ENCODE measurements at regions not wholly inside any gene's neighbourhood (a gene's known extent, or its start where the extent isn't known, plus 50 kb on each side); places are given as distances from the start of the nearest gene placed in this dataset.

DNA sequence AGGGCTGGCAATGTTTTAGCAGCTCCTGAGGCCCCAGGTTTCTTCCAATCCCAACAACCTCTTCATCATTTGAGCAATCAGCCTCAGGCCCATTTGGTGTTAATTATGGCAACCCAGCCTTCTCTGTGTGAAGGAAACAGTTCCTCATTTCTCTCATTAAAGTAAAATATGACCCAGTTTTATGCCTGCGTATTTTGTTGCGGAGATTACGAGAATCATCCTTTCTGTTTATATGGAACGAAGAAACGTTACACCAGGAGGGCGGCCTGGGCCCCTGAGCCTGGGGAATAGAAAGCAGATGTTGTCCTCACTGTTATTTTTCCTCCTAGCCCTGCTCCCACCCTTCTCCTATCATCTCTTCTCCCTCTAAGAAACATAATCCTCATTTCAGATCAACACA lies 332.2 kb upstream of the USP24 start:
- DNase-seq: no peak

DNA sequence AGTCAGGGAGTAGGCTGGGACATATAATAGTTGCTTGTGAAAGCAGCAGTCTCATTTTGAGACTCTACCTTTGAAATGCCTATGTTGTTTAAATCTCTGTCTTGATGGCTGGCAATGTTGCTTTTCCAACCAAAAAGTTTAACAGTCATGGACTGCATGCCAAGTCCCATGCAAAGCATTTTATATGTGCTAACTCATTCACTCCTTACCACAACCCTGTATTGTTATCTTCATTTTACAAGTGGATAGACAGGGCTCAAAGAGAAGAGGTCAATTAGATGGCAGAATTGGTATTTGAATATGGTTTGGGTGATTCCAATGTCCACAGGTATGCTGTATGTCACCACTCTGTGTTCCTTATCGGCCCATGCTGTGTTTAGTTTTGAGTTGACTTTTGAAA lies 331.4 kb upstream of the USP24 start:
- DNase-seq: no peak

DNA sequence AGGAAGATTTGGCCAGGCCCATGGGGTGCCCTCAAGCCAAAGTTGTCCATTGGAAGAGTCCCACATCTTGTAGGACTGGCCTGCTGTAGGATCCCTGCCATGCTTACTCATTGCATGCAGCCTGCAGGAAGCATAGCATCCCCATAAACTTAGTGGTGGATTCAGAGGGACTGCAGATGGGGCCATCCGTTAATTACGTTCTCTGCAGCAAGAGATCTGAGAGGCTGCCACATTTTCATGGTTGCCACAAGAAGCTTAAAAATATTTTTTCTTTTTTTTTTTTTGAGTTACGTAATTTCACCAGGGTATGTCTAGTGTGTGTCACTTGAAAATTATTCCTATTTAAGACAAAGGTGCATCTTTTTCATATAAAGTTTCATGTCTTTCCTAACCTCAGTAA lies 329.7 kb upstream of the USP24 start:
- no peak for DNase-seq

GRCh38 chr1:55542901-55543504 lies 327.8 kb upstream of the USP24 start:
- no peak for DNase-seq

DNA sequence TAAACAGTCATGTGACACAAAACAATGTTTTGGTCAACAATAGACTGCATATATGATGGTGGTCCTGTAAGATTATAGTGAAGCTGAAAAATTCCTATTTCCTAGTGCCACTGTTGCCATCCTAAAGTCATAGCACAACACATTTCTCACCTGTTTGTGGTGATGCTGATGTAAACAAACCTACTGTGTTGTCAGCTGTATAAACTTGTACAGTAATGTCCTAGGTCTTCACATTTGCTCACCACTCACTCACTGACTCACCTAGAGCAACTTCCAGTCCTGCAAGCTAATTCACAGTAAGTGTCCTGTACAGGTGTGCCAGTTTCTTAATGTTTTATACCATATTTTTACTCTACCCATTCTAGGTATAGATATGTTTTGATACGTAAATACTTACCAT lies 326.1 kb upstream of the USP24 start:
- no peak for DNase-seq

DNA sequence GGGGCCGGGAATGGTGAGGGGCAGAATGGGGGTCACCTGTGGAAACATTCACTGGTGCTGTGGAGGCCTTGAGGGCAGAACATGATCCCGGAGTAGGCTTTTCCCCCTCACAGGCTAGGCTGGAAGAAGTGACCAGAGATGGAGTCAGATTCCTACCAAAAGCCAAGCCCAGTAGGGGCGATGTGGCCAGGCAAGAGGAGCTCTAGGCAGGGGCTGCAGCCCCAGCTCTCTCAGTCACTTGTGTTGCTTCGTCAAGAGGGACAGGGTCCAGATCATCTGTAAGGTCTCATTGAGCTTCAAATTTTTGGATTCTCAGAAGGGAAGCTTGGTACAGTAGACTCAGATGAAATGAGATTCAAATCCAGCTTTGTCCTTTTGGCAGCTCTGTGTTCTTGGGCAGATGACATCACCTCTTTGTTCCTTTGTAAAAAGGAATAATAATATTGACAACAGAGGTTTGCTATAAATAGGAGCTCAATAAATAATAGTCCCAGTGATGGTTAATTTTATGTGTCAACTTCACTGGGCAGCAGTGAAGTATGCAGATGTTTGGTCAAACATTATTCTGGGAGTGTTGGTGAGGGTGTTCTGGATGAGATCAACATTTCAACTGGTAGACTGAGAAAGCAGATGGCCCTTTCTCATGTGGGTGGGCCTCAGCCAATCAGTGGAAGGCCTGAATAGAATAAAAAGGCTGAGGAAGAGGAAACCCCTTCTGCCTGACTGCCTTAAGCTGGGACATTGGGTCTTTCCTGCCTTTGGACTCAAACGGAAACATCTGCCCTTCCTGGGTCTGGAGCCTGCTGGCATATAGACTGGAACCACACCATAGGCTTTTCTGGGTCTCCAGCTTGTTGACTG lies 324.7 kb upstream of the USP24 start:
- peak; percentile 54 for DNase-seq

DNA sequence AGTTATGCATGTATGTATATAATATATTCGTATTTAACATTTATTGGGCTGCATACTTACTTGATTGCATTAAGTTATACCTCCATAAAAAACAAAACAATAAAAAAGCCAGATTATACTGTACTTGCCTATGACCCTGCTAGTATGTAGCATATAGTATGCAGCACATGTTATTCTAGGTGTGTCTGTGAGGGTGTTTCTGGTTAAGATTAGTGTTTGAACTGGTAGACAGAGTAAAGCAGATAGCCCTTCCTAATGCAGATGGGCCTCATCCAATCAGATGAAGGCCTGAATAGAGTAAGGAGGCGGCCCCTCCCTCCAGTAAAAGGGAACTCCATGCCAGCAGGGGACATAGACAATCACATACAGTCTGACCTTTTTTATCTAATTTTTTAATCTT lies 323.3 kb upstream of the USP24 start:
- no peak for DNase-seq

GRCh38 chr1:55536545-55536865 lies 321.3 kb upstream of the USP24 start:
- DNase-seq: no peak

DNA sequence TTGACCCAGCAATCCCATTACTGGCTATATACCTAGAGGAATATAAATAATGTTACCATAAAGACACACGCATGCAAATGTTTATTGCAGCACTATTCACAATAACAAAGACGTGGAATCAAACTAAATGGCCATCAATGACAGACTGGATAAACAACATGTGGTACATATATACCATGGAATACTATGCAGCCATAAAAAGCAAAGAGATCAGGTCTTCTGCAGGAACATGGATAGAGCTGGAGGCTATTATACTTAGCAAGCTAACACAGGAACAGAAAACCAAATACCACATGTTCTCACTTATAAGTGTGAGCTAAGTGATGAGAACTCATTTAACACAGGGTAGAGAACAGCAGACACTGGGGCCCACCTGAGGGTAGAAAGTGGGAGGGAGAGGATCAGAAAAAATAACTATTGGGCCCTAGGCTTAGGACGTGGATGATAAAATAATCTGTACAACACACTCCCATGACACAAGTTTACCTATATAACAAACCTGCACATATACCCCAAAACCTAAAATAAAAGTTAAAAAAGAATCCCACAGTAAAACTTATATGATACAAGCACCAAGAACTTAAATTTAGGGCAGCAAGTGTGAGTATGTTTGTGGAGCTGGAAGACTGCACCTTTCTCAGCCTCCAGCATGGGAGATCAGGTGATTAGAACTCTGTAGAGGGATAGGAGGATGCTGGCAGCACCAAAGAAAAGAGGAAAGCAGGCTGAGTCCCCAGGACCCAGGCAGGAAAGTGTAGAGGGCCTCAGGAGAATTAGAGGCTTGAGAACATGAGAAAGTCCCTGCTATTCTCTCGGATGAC lies 320.8 kb upstream of the USP24 start:
- DNase-seq: no peak

- no peak for DNase-seq
Measured at GRCh38 chr1:55534565-55535121, 319.5 kb upstream of the USP24 start.

DNA sequence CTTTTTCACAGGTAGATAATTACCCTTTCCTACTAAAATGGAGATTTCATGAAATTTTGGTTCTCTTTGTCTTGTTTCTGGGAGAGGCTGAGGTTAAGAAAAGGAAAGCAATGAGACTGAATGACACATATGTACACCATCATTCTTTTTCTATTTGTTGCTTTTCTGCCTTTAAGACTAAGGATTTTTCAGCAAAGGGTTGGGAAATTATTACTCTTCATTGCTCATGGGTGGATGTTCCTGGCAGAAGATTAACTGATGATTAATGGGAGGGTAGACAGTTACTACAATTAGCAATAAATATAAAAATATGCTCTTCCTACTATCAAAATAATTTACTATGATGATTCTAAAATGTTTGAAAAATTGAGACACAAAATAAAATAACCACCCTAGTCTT lies 316.5 kb upstream of the USP24 start:
- DNase-seq: no peak

- no peak for DNase-seq
Measured at GRCh38 chr1:55530749-55531478, 315.8 kb upstream of the USP24 start.

- DNase-seq: no peak
Measured at GRCh38 chr1:55529017-55529416, 313.9 kb upstream of the USP24 start.

DNA sequence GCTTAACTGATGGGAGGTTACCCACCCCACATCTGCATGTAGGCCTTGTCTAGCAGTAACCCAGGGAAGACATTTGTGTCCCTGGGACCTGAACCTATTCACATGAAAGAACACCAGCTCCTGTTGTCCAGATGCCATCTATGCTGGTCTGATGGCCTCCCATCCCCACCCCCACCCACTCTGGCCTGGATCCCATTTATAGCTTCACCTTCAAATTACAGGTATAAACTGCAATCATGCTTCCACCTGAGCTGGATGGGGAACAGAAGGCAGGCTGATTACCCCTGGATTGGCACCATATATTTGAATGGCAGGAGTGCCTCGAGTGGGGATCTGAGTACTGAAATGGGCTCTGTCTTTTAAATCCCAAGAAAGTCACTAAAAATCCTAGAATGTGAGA lies 312.7 kb upstream of the USP24 start:
- no peak for DNase-seq

DNA sequence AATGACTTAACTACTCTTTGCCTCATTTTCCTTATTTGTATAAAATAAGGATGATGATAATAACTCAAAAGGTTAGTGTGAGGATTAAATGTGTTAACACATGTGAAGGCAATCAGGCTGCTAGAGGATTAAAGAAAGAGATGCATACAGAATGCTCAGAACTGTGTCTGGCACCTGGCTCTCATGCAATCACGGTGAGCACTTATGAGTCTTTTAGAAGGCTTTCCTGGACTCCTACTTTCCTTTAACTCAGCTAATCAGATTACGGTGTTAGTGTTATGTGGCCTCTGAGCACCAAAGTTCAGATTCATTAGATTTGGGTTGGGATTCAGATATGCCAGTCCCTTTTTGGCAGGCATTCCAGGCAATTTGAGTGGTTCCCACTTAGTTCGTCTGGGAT lies 311.6 kb upstream of the USP24 start:
- no peak for DNase-seq

DNA sequence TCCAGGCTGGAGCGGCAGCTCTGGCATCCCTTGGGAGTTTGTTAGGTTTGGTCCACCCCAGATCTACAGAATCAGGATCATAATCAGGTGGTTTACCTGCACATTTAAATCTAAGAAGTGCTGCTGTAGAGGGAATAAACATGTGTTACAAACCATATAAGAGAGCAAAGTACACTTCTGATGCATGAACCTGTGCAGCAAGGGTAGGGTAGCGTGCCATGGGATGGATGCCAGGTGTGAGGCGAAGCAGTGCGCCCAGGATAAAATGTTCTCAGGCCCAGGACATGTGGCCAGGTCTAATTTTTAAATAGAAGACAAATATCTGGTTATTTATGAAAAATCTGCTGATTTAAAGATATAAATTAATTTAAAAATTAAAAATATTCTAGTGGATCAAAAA lies 308.8 kb upstream of the USP24 start:
- DNase-seq: no peak

GRCh38 chr1:55522982-55523381 lies 307.8 kb upstream of the USP24 start:
- DNase-seq: no peak

- no peak for DNase-seq
Measured at GRCh38 chr1:55522353-55522903, 307.3 kb upstream of the USP24 start.

DNA sequence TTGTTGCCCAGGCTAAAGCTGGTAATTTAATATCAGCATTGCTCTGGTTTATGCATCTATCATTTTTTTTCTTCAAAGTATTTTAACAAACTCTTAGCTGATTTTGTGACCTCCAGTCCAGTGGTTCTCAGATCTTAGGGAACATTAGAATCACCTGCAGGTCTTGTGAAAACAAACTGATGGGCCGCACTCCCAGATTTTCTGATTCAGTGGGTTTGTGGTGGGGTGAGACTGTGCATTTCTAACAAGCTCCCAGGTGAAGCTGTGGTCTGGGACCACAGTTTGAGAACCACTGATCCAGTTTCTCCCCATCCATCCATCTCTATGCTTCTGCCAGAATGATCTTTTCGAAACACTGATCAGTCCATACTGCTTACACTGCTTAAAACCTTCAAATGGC lies 305.7 kb upstream of the USP24 start:
- no peak for DNase-seq

DNA sequence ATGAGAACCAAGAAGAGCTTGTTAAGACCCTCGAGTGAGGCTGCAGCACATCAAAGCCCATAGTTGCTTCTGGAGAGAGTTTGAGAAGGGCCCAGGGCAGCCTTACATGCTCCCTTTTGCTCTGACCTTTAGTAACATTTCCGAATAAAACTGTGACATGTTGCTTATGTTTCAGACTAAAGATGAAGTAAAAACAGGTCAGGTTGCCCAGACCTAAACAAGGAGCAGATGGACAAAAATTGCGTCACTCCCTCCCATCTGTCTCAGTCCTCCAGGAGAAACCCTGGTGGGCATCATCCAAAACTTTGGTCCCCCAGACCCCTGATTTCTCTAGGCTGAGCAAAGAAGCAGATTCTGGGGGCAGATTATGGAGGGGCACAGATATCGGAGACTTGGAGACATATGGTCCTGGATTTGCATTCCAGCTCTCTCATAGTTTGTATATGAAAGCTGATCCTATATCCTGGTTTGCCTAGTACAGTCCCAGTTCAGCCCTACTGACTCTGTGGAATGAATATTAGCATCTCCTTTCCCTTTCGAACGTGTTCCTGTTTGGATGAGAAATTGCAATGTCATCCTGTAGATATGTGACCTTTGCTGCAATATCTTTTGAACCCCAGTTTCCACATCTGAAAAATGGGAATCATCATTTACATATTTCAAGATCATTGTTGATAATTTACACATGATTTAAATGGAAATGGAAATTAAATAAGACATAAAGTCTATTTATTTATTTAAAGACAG lies 304.9 kb upstream of the USP24 start:
- DNase-seq: peak; percentile 85

DNA sequence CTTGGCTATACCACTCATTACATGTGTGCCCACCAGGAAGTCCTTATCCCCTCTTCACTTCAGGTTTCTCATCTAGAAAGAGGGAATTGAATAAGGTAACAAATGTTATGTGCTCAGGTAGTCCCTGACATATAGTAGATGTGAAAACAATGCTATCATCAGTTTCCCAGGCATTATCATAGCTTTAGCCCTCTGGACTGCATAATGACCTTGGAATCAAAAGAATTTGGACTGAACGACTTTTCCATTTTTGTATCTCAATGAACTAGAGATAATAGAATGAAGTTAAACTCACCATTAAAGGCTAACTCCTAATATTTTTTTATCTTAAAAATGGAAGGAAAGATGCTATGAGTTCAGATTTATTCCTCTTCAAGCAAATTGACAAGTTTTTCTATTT lies 304.1 kb upstream of the USP24 start:
- DNase-seq: no peak

DNA sequence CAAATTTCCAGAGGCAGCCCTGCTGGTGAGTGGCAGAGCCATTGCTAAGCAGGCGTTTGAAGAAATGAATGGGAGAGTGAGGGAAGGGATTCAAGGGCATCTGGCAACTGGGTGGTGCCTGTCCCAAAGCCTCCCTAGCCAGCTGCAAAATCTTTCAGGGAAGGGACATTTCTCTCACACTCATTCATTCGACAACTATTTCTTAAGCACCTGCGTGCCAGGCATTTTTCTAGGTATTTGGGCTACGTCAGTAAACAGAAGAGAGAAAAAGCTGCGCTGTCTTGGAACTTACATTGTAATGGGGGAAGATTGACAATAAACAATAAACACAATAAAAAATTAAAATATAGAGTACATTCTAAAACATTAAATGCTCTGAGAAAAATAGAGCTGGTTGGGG lies 301.9 kb upstream of the USP24 start:
- DNase-seq: no peak

All from NCI-H446 treated with DMSO at 0.1 percent for 48 hours (cell line).